ENCODE measurements at regions not wholly inside any gene's neighbourhood (a gene's known extent, or its start where the extent isn't known, plus 50 kb on each side); places are given as distances from the start of the nearest gene placed in this dataset.

DNA sequence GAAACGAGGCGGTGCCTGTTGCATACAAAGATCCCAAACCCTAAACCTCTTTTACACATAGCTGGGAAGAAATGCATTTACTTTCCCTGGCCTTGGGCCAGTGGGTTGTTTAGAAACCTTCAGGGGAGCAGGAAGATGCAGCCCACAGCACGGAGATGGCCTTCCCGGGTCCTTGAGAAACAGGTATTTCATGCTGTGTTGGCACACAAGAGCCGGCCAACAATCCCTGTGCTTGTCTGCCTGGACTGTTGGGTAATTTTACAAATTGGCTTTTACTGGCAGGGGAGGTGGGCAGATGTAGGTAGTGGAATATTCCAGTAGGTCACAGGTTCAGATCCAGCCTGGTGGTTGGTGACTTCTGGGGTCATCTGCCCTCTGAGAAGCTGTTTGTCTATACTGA lies 148.0 kb downstream of the FOXL1 start:
- Mint-ChIP-seq H3K4me1 (peaks cover 20% of the 10 kb centered on the region), H3K4me3 (no peak overlapping the region), H3K27ac (no peak overlapping the region), H3K9me3 (0 out of 2 replicates have a peak, but pooled peaks cover 3% of the 10 kb centered on the region), H3K36me3 (no peaks in the 10 kb centered on the region), H3K27me3 (ENCODE audit: low read depth) (peaks cover 8% of the 10 kb centered on the region)
- CTCF ChIA-PET, result no interaction called here
- POLR2A ChIA-PET, result no interaction called here
- no peak for DNase-seq (ENCODE audit: low spot score)
- TF ChIP-seq RELA (CRISPR knock-in tag; IDR thresholded peaks at IDR 0.05; ENCODE audit: borderline replicate concordance), result no peak
- TF ChIP-seq ZMAT4 (CRISPR knock-in tag; IDR thresholded peaks at IDR 0.05), result no peak
- TF ChIP-seq JUN (CRISPR knock-in tag; IDR thresholded peaks at IDR 0.05), result no peak
- TF ChIP-seq CBFB (CRISPR knock-in tag; IDR thresholded peaks at IDR 0.05; ENCODE audit: low read depth), result no peak
- TF ChIP-seq NFYB (CRISPR knock-in tag; conservative IDR thresholded peaks at IDR 0.05; ENCODE audit: low read depth), result no peak
- TF ChIP-seq, protein P1, sequence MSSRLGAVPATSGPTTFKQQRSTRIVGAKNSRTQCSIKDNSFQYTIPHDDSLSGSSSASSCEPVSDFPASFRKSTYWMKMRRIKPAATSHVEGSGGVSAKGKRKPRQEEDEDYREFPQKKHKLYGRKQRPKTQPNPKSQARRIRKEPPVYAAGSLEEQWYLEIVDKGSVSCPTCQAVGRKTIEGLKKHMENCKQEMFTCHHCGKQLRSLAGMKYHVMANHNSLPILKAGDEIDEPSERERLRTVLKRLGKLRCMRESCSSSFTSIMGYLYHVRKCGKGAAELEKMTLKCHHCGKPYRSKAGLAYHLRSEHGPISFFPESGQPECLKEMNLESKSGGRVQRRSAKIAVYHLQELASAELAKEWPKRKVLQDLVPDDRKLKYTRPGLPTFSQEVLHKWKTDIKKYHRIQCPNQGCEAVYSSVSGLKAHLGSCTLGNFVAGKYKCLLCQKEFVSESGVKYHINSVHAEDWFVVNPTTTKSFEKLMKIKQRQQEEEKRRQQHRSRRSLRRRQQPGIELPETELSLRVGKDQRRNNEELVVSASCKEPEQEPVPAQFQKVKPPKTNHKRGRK (CRISPR knock-in tag; IDR thresholded peaks at IDR 0.05; ENCODE audit: borderline replicate concordance), result no peak
- TF ChIP-seq PRRX2 (CRISPR knock-in tag; IDR thresholded peaks at IDR 0.05), result no peak
- no peak for ATAC-seq

DNA sequence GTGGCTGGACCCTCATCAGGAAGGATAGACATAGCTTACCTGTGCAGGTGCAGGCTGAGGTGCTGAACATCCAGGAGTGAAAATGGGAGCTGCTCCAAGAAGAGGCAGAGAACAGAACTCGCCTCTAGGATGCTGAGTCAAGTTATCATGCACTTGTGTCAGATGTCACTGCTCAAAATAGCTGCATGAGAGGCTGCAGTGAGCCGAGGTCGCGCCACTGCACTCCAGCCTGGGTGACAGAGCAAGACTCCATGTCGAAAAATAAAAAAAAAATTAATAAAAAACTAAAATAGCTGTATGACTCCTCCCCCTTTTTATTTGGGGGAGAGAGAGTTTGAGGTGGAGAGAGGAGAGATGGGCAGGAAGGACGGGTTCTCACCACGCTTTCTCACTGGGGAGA lies 148.8 kb downstream of the FOXL1 start:
- peaks cover 15% of the 10 kb centered on the region for H3K27me3 Mint-ChIP-seq (ENCODE audit: low read depth)
- peaks cover 28% of the 10 kb centered on the region for H3K4me1 Mint-ChIP-seq
- H3K4me3 Mint-ChIP-seq, result no peak overlapping the region
- H3K27ac Mint-ChIP-seq, result no peak overlapping the region
- ChIA-PET CTCF (interaction anchor here (1.9 kb wide), 1 partner anchor 34 kb away, joined by 6 read pairs; no protein-coding TSS in a partner anchor), POLR2A (no interaction called here)
- no peak for ATAC-seq
- H3K9me3 Mint-ChIP-seq, result 0 out of 2 replicates have a peak, but pooled peaks cover 3% of the 10 kb centered on the region
- no peak for DNase-seq (ENCODE audit: low spot score)
- TF ChIP-seq KAT7 (CRISPR knock-in tag; IDR thresholded peaks at IDR 0.05; ENCODE audit: borderline replicate concordance) (no peak), ETV6 (CRISPR knock-in tag; IDR thresholded peaks at IDR 0.05) (no peak), USF2 (CRISPR knock-in tag; IDR thresholded peaks at IDR 0.05) (no peak), OVOL2 (CRISPR knock-in tag; IDR thresholded peaks at IDR 0.05; ENCODE audit: borderline replicate concordance) (no peak), ZNF219 (CRISPR knock-in tag; IDR thresholded peaks at IDR 0.05; ENCODE audit: borderline replicate concordance) (no peak), CREM (CRISPR knock-in tag; IDR thresholded peaks at IDR 0.05) (no peak), ZBTB21 (CRISPR knock-in tag; IDR thresholded peaks at IDR 0.05; ENCODE audit: borderline replicate concordance) (no peak), MXD4 (CRISPR knock-in tag; IDR thresholded peaks at IDR 0.05; ENCODE audit: borderline replicate concordance) (no peak)
- TF ChIP-seq, protein P2, sequence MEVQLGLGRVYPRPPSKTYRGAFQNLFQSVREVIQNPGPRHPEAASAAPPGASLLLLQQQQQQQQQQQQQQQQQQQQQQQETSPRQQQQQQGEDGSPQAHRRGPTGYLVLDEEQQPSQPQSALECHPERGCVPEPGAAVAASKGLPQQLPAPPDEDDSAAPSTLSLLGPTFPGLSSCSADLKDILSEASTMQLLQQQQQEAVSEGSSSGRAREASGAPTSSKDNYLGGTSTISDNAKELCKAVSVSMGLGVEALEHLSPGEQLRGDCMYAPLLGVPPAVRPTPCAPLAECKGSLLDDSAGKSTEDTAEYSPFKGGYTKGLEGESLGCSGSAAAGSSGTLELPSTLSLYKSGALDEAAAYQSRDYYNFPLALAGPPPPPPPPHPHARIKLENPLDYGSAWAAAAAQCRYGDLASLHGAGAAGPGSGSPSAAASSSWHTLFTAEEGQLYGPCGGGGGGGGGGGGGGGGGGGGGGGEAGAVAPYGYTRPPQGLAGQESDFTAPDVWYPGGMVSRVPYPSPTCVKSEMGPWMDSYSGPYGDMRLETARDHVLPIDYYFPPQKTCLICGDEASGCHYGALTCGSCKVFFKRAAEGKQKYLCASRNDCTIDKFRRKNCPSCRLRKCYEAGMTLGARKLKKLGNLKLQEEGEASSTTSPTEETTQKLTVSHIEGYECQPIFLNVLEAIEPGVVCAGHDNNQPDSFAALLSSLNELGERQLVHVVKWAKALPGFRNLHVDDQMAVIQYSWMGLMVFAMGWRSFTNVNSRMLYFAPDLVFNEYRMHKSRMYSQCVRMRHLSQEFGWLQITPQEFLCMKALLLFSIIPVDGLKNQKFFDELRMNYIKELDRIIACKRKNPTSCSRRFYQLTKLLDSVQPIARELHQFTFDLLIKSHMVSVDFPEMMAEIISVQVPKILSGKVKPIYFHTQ (CRISPR knock-in tag; IDR thresholded peaks at IDR 0.05), result no peak
- no peaks in the 10 kb centered on the region for H3K36me3 Mint-ChIP-seq

DNA sequence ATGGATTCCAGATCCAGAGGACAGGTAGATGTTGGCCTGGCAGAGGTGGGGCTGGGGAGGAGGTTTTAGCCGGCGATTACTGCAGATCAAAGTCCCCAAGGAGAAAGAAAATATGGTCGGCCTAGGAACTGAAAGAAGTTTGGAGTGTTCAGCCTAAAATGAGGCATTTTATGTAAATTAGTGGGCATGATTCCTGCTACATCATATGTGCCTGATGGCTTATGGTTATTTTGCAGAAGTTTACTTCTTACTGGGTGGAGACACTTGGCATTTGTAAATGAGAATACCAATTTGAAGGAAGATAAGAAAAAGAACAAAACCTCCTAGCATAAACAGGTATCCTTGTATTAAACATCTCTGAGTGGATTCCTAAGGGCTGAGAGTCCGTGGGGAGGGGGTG lies 149.3 kb downstream of the FOXL1 start:
- Mint-ChIP-seq H3K36me3 (no peaks in the 10 kb centered on the region), H3K27ac (no peak overlapping the region), H3K4me3 (no peak overlapping the region), H3K9me3 (0 out of 2 replicates have a peak, but pooled peaks cover 3% of the 10 kb centered on the region), H3K4me1 (peaks cover 33% of the 10 kb centered on the region), H3K27me3 (ENCODE audit: low read depth) (peaks cover 20% of the 10 kb centered on the region)
- ChIA-PET POLR2A (no interaction called here), CTCF (interaction anchor here (1.9 kb wide), 1 partner anchor 34 kb away, joined by 6 read pairs; no protein-coding TSS in a partner anchor)
- DNase-seq (ENCODE audit: low spot score) (no peak), ATAC-seq (no peak)
- TF ChIP-seq RORB (CRISPR knock-in tag; IDR thresholded peaks at IDR 0.05) (no peak), TEAD4 (CRISPR knock-in tag; IDR thresholded peaks at IDR 0.05) (no peak), ZMAT4 (CRISPR knock-in tag; IDR thresholded peaks at IDR 0.05) (no peak), SOX15 (CRISPR knock-in tag; IDR thresholded peaks at IDR 0.05) (no peak), IRF2 (CRISPR knock-in tag; IDR thresholded peaks at IDR 0.05; ENCODE audit: borderline replicate concordance, low read depth) (no peak), ERG (CRISPR knock-in tag; IDR thresholded peaks at IDR 0.05) (no peak), MYBL2 (CRISPR knock-in tag; IDR thresholded peaks at IDR 0.05) (no peak), HMGXB4 (CRISPR knock-in tag; IDR thresholded peaks at IDR 0.05) (no peak)
- TF ChIP-seq, protein P3, sequence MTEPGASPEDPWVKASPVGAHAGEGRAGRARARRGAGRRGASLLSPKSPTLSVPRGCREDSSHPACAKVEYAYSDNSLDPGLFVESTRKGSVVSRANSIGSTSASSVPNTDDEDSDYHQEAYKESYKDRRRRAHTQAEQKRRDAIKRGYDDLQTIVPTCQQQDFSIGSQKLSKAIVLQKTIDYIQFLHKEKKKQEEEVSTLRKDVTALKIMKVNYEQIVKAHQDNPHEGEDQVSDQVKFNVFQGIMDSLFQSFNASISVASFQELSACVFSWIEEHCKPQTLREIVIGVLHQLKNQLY (CRISPR knock-in tag; IDR thresholded peaks at IDR 0.05), result no peak
